ENCODE measurements at regions not wholly inside any gene's neighbourhood (a gene's known extent, or its start where the extent isn't known, plus 50 kb on each side); places are given as distances from the start of the nearest gene placed in this dataset.
A peak's percentile ranks its signal among the peaks of the same experiment; 100 is the strongest.

GRCh38 chr9:90308691-90309090, 333.9 kb downstream of the DIRAS2 start:
- Histone ChIP-seq H2AFZ (ENCODE audit: low read length) (no peak overlapping the region), H2AK5ac (ENCODE audit: low read depth, low read length) (no peak overlapping the region), H2BK120ac (ENCODE audit: low read depth, low read length) (no peak overlapping the region), H3K36me3 (replicated peaks in 1 of 2; ENCODE audit: control insufficient read depth in 2 of 2, insufficient read depth in 2 of 2, low read length in 2 of 2) (no peaks in the 10 kb centered on the region), H2BK5ac (ENCODE audit: low read length) (no peak overlapping the region), H3K14ac (ENCODE audit: low read length) (no peak overlapping the region), H3K4me3 (ENCODE audit: low read length in 2 of 2) (no peak overlapping the region), H3K9ac (ENCODE audit: low read depth, low read length, poor library complexity) (no peak overlapping the region), H3K4me1 (ENCODE audit: control insufficient read depth in 2 of 2, insufficient read depth in 1 of 2, low read depth in 1 of 2, low read length in 2 of 2) (peaks cover 0 to 6% of the 10 kb centered on the region in 2 donors), H3K9me3 (replicated peaks in 1 of 2; ENCODE audit: control insufficient read depth in 2 of 2, insufficient read depth in 1 of 2, low read depth in 1 of 2, low read length in 2 of 2) (no peaks in the 10 kb centered on the region), H4K91ac (ENCODE audit: low read depth, low read length, poor library complexity) (peak overlapping the region; percentile 62), H3K79me1 (ENCODE audit: low read depth, low read length) (no peaks in the 10 kb centered on the region), H3K4ac (ENCODE audit: low read length) (no peak overlapping the region), H3K27me3 (ENCODE audit: control insufficient read depth in 3 of 3, insufficient read depth in 3 of 3, low read depth in 1 of 3, low read length in 3 of 3) (no peaks in the 10 kb centered on the region), H3K27ac (replicated peaks; ENCODE audit: low read length) (no peak overlapping the region), H4K8ac (ENCODE audit: low read depth, low read length) (no peak overlapping the region), H3K23ac (ENCODE audit: low read depth, low read length, poor library complexity) (no peak overlapping the region), H3K4me2 (ENCODE audit: insufficient read depth, low read length, poor library complexity, severe bottlenecking) (no peak overlapping the region), H2BK12ac (ENCODE audit: low read length) (no peak overlapping the region), H3K18ac (ENCODE audit: low read length) (no peak overlapping the region), H2BK15ac (ENCODE audit: low read length) (no peak overlapping the region)
- no peak for DNase-seq (ENCODE audit: low spot score)
- WGBS, 2 donors (ENCODE audit: extremely low coverage in 2 of 2, insufficient read length in 2 of 2, insufficient replicate concordance in 1 of 2) = no CpG with 5 or more reads among the region's 4 CpGs

GRCh38 chr9:90309809-90310520, 332.7 kb downstream of the DIRAS2 start:
- Histone ChIP-seq H4K91ac (ENCODE audit: low read depth, low read length, poor library complexity) (no peak overlapping the region), H3K18ac (ENCODE audit: low read length) (peak overlapping the region; percentile 3), H2BK5ac (ENCODE audit: low read length) (no peak overlapping the region), H3K79me1 (ENCODE audit: low read depth, low read length) (no peaks in the 10 kb centered on the region), H3K9ac (ENCODE audit: low read depth, low read length, poor library complexity) (no peak overlapping the region), H3K23ac (ENCODE audit: low read depth, low read length, poor library complexity) (no peak overlapping the region), H2BK15ac (ENCODE audit: low read length) (no peak overlapping the region), H3K36me3 (replicated peaks in 1 of 2; ENCODE audit: control insufficient read depth in 2 of 2, insufficient read depth in 2 of 2, low read length in 2 of 2) (no peaks in the 10 kb centered on the region), H3K4me1 (ENCODE audit: control insufficient read depth in 2 of 2, insufficient read depth in 1 of 2, low read depth in 1 of 2, low read length in 2 of 2) (peaks cover 0 to 6% of the 10 kb centered on the region in 2 donors), H3K4ac (ENCODE audit: low read length) (no peak overlapping the region), H3K27me3 (ENCODE audit: control insufficient read depth in 3 of 3, insufficient read depth in 3 of 3, low read depth in 1 of 3, low read length in 3 of 3) (no peaks in the 10 kb centered on the region), H3K9me3 (replicated peaks in 1 of 2; ENCODE audit: control insufficient read depth in 2 of 2, insufficient read depth in 1 of 2, low read depth in 1 of 2, low read length in 2 of 2) (no peaks in the 10 kb centered on the region), H3K27ac (replicated peaks; ENCODE audit: low read length) (no peak overlapping the region), H2BK12ac (ENCODE audit: low read length) (no peak overlapping the region), H4K8ac (ENCODE audit: low read depth, low read length) (no peak overlapping the region), H2AFZ (ENCODE audit: low read length) (no peak overlapping the region), H3K4me2 (ENCODE audit: insufficient read depth, low read length, poor library complexity, severe bottlenecking) (no peak overlapping the region), H2BK120ac (ENCODE audit: low read depth, low read length) (no peak overlapping the region), H3K4me3 (ENCODE audit: low read length in 2 of 2) (no peak overlapping the region), H2AK5ac (ENCODE audit: low read depth, low read length) (no peak overlapping the region), H3K14ac (ENCODE audit: low read length) (no peak overlapping the region)
- DNase-seq (ENCODE audit: low spot score) = no peak
- no CpG with 5 or more reads among the region's 7 CpGs for WGBS, 2 donors (ENCODE audit: extremely low coverage in 2 of 2, insufficient read length in 2 of 2, insufficient replicate concordance in 1 of 2)

GRCh38 chr9:90310521-90310876, 332.1 kb downstream of the DIRAS2 start:
- H3K23ac ChIP-seq (ENCODE audit: low read depth, low read length, poor library complexity) = no peak overlapping the region
- no peaks in the 10 kb centered on the region for H3K36me3 ChIP-seq (replicated peaks in 1 of 2; ENCODE audit: control insufficient read depth in 2 of 2, insufficient read depth in 2 of 2, low read length in 2 of 2)
- H3K27ac ChIP-seq (replicated peaks; ENCODE audit: low read length) = no peak overlapping the region
- H2BK5ac ChIP-seq (ENCODE audit: low read length) = no peak overlapping the region
- DNase-seq (ENCODE audit: low spot score) = no peak
- no CpG with 5 or more reads among the region's 1 CpG for WGBS, 2 donors (ENCODE audit: extremely low coverage in 2 of 2, insufficient read length in 2 of 2, insufficient replicate concordance in 1 of 2)
- H3K27me3 ChIP-seq (ENCODE audit: control insufficient read depth in 3 of 3, insufficient read depth in 3 of 3, low read depth in 1 of 3, low read length in 3 of 3) = no peaks in the 10 kb centered on the region
- no peak overlapping the region for H3K4me3 ChIP-seq (ENCODE audit: low read length in 2 of 2)
- no peak overlapping the region for H2AK5ac ChIP-seq (ENCODE audit: low read depth, low read length)
- peaks cover 0 to 6% of the 10 kb centered on the region in 2 donors for H3K4me1 ChIP-seq (ENCODE audit: control insufficient read depth in 2 of 2, insufficient read depth in 1 of 2, low read depth in 1 of 2, low read length in 2 of 2)
- H4K8ac ChIP-seq (ENCODE audit: low read depth, low read length) = no peak overlapping the region
- no peak overlapping the region for H2AFZ ChIP-seq (ENCODE audit: low read length)
- no peaks in the 10 kb centered on the region for H3K79me1 ChIP-seq (ENCODE audit: low read depth, low read length)
- H4K91ac ChIP-seq (ENCODE audit: low read depth, low read length, poor library complexity) = no peak overlapping the region
- no peak overlapping the region for H2BK120ac ChIP-seq (ENCODE audit: low read depth, low read length)
- H3K4me2 ChIP-seq (ENCODE audit: insufficient read depth, low read length, poor library complexity, severe bottlenecking) = no peak overlapping the region
- H3K4ac ChIP-seq (ENCODE audit: low read length) = no peak overlapping the region
- H3K18ac ChIP-seq (ENCODE audit: low read length) = no peak overlapping the region
- H2BK15ac ChIP-seq (ENCODE audit: low read length) = no peak overlapping the region
- no peak overlapping the region for H3K9ac ChIP-seq (ENCODE audit: low read depth, low read length, poor library complexity)
- H3K14ac ChIP-seq (ENCODE audit: low read length) = no peak overlapping the region
- H2BK12ac ChIP-seq (ENCODE audit: low read length) = no peak overlapping the region
- H3K9me3 ChIP-seq (replicated peaks in 1 of 2; ENCODE audit: control insufficient read depth in 2 of 2, insufficient read depth in 1 of 2, low read depth in 1 of 2, low read length in 2 of 2) = no peaks in the 10 kb centered on the region

GRCh38 chr9:90311811-90312210, 330.8 kb downstream of the DIRAS2 start:
- no peak overlapping the region for H3K4ac ChIP-seq (ENCODE audit: low read length)
- H2BK15ac ChIP-seq (ENCODE audit: low read length) = no peak overlapping the region
- H3K4me1 ChIP-seq (ENCODE audit: control insufficient read depth in 2 of 2, insufficient read depth in 1 of 2, low read depth in 1 of 2, low read length in 2 of 2) = peaks cover 0 to 6% of the 10 kb centered on the region in 2 donors
- H3K18ac ChIP-seq (ENCODE audit: low read length) = no peak overlapping the region
- no peak overlapping the region for H3K9ac ChIP-seq (ENCODE audit: low read depth, low read length, poor library complexity)
- no peak overlapping the region for H4K91ac ChIP-seq (ENCODE audit: low read depth, low read length, poor library complexity)
- no peak overlapping the region for H4K8ac ChIP-seq (ENCODE audit: low read depth, low read length)
- no peak overlapping the region for H2BK12ac ChIP-seq (ENCODE audit: low read length)
- no peak overlapping the region for H3K14ac ChIP-seq (ENCODE audit: low read length)
- H2AFZ ChIP-seq (ENCODE audit: low read length) = no peak overlapping the region
- no peak overlapping the region for H3K4me3 ChIP-seq (ENCODE audit: low read length in 2 of 2)
- no peak overlapping the region for H2AK5ac ChIP-seq (ENCODE audit: low read depth, low read length)
- H2BK120ac ChIP-seq (ENCODE audit: low read depth, low read length) = no peak overlapping the region
- no peaks in the 10 kb centered on the region for H3K79me1 ChIP-seq (ENCODE audit: low read depth, low read length)
- no CpG with 5 or more reads among the region's 7 CpGs for WGBS, 2 donors (ENCODE audit: extremely low coverage in 2 of 2, insufficient read length in 2 of 2, insufficient replicate concordance in 1 of 2)
- H3K27me3 ChIP-seq (ENCODE audit: control insufficient read depth in 3 of 3, insufficient read depth in 3 of 3, low read depth in 1 of 3, low read length in 3 of 3) = no peaks in the 10 kb centered on the region
- no peak overlapping the region for H2BK5ac ChIP-seq (ENCODE audit: low read length)
- H3K23ac ChIP-seq (ENCODE audit: low read depth, low read length, poor library complexity) = no peak overlapping the region
- DNase-seq (ENCODE audit: low spot score) = no peak
- no peak overlapping the region for H3K4me2 ChIP-seq (ENCODE audit: insufficient read depth, low read length, poor library complexity, severe bottlenecking)
- no peaks in the 10 kb centered on the region for H3K36me3 ChIP-seq (replicated peaks in 1 of 2; ENCODE audit: control insufficient read depth in 2 of 2, insufficient read depth in 2 of 2, low read length in 2 of 2)
- no peak overlapping the region for H3K27ac ChIP-seq (replicated peaks; ENCODE audit: low read length)
- no peaks in the 10 kb centered on the region for H3K9me3 ChIP-seq (replicated peaks in 1 of 2; ENCODE audit: control insufficient read depth in 2 of 2, insufficient read depth in 1 of 2, low read depth in 1 of 2, low read length in 2 of 2)

All from neuronal stem cell (in vitro differentiated cells).